ENCODE measurements at regions not wholly inside any gene's neighbourhood (a gene's known extent, or its start where the extent isn't known, plus 50 kb on each side); places are given as distances from the start of the nearest gene placed in this dataset.

DNA sequence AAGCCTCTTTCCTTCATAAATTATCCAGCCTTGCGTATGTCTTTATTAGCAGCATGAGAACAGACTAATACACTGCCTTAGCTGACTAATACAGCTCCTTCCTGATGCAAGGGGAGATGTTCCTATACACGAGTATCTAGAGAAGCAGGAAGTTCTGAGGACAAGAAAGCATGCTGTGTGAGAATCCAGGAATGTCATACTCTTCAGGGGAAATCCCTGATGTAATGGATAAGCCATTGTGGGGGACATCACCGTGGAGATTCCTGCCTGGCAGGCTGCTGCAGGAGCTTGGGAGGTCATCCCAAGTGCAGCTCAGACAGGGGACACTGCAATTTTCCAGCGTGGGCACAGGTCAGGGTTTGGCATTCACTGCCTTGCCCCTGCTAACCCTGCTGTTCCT is 476.9 kb downstream of the NR2F2 start:
- TF ChIP-seq ZFP3 (CRISPR knock-in tag; IDR thresholded peaks at IDR 0.05): no peak
- no peak for TF ChIP-seq OSR1 (CRISPR knock-in tag; IDR thresholded peaks at IDR 0.05)
- no peak for TF ChIP-seq ZFP30 (CRISPR knock-in tag; IDR thresholded peaks at IDR 0.05)
- no peak for TF ChIP-seq CSDC2 (CRISPR knock-in tag; IDR thresholded peaks at IDR 0.05)
- no peak for TF ChIP-seq ZNF565 (CRISPR knock-in tag; conservative IDR thresholded peaks at IDR 0.05; ENCODE audit: low read depth)
- no peak for TF ChIP-seq PPARA (CRISPR knock-in tag; IDR thresholded peaks at IDR 0.05; ENCODE audit: borderline replicate concordance)
- TF ChIP-seq, protein P1, sequence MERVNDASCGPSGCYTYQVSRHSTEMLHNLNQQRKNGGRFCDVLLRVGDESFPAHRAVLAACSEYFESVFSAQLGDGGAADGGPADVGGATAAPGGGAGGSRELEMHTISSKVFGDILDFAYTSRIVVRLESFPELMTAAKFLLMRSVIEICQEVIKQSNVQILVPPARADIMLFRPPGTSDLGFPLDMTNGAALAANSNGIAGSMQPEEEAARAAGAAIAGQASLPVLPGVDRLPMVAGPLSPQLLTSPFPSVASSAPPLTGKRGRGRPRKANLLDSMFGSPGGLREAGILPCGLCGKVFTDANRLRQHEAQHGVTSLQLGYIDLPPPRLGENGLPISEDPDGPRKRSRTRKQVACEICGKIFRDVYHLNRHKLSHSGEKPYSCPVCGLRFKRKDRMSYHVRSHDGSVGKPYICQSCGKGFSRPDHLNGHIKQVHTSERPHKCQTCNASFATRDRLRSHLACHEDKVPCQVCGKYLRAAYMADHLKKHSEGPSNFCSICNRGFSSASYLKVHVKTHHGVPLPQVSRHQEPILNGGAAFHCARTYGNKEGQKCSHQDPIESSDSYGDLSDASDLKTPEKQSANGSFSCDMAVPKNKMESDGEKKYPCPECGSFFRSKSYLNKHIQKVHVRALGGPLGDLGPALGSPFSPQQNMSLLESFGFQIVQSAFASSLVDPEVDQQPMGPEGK (CRISPR knock-in tag; IDR thresholded peaks at IDR 0.05; ENCODE audit: borderline replicate concordance): no peak
- TF ChIP-seq RARB (CRISPR knock-in tag; IDR thresholded peaks at IDR 0.05): no peak
- TF ChIP-seq CSRNP3 (CRISPR knock-in tag; IDR thresholded peaks at IDR 0.05): no peak
- TF ChIP-seq ZNF8 (CRISPR knock-in tag; IDR thresholded peaks at IDR 0.05): no peak
- TF ChIP-seq, protein P2, sequence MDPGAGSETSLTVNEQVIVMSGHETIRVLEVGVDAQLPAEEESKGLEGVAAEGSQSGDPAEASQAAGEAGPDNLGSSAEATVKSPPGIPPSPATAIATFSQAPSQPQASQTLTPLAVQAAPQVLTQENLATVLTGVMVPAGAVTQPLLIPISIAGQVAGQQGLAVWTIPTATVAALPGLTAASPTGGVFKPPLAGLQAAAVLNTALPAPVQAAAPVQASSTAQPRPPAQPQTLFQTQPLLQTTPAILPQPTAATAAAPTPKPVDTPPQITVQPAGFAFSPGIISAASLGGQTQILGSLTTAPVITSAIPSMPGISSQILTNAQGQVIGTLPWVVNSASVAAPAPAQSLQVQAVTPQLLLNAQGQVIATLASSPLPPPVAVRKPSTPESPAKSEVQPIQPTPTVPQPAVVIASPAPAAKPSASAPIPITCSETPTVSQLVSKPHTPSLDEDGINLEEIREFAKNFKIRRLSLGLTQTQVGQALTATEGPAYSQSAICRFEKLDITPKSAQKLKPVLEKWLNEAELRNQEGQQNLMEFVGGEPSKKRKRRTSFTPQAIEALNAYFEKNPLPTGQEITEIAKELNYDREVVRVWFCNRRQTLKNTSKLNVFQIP (CRISPR knock-in tag; IDR thresholded peaks at IDR 0.05; ENCODE audit: borderline replicate concordance, low read depth): no peak
- no peak for TF ChIP-seq SNAI2 (CRISPR knock-in tag; IDR thresholded peaks at IDR 0.05)
- no peak for TF ChIP-seq TCF4 (CRISPR knock-in tag; IDR thresholded peaks at IDR 0.05; ENCODE audit: borderline replicate concordance)
- no peak for TF ChIP-seq ARNTL (CRISPR knock-in tag; IDR thresholded peaks at IDR 0.05; ENCODE audit: borderline replicate concordance, low read depth)

Measured in SK-N-SH treated with all-trans-retinoic acid at 6 μM for 48 hours (cell line).